ENCODE measurements at regions not wholly inside any gene's neighbourhood (a gene's known extent, or its start where the extent isn't known, plus 50 kb on each side); places are given as distances from the start of the nearest gene placed in this dataset.

- TF ChIP-seq CTCF (IDR thresholded peaks at IDR 0.05; ENCODE audit: low read depth, low read length, poor library complexity, severe bottlenecking) = no peak
- TF ChIP-seq EZH2phosphoT487 (IDR thresholded peaks at IDR 0.05; ENCODE audit: borderline replicate concordance, low read length) = no peak
Measured at GRCh38 chr10:4303045-4303444, 518.0 kb upstream of the KLF6 start.
